IMR-90 (cell line): ENCODE measurements at regions not wholly inside any gene's neighbourhood (a gene's known extent, or its start where the extent isn't known, plus 50 kb on each side); places are given as distances from the start of the nearest gene placed in this dataset.

ENCODE experiments used
- ATAC-seq: fragments of 200-7000 bp; cut with Tn5 transposase; 2 replicates; pipeline ENCODE4 v1.9.1; 2020; ENCODE audit warnings: low read depth, mild to moderate bottlenecking, moderate library complexity
- BruUV-seq: library from RNA; stranded (reverse); fragments of 400-500 nt; replicated peaks from 2 replicates; lab custom pipeline; 2021; lab: Mats Ljungman, UMichigan
- CTCF ChIA-PET: fragments of 300-600 bp; formaldehyde crosslinking; extraction: SDS; loops from one replicate; lab custom pipeline; 2021; ENCODE audit warnings: antibody characterized with exemption; lab: Yijun Ruan, JAX
- POLR2A ChIA-PET: fragments of 300-600 bp; sonication (Branson Sonifier 250); formaldehyde crosslinking; loops from one replicate; lab custom pipeline; 2022; ENCODE audit warnings: antibody characterized with exemption; ENCODE audit not compliant: unreplicated experiment; lab: Charles Lee
- DNase-seq: peaks from one replicate; pipeline ENCODE4 v3.0.0; 2013
- H2AFZ ChIP-seq: replicated peaks from 2 replicates; pipeline ENCODE3; 2013; ENCODE audit warnings: low read length, mild to moderate bottlenecking; ENCODE audit not compliant: poor library complexity
- H2AK5ac ChIP-seq: 2 replicates; pipeline ENCODE4 v1.6.1; 2013; ENCODE audit warnings: low read depth, low read length, inconsistent platforms
- H2AK9ac ChIP-seq: replicated peaks from 2 replicates; pipeline ENCODE3; 2013; ENCODE audit warnings: mild to moderate bottlenecking, low read depth, low read length, moderate library complexity; ENCODE audit not compliant: poor library complexity
- H2BK120ac ChIP-seq: 2 replicates; pipeline ENCODE4 v1.6.1; 2013; ENCODE audit warnings: low read depth, low read length, inconsistent platforms
- H2BK15ac ChIP-seq: 3 replicates; pipeline ENCODE4 v1.6.1; 2013; ENCODE audit warnings: low read depth, low read length, inconsistent platforms
- H2BK20ac ChIP-seq: 2 replicates; pipeline ENCODE4 v1.6.1; 2013; ENCODE audit warnings: low read depth, mild to moderate bottlenecking, inconsistent platforms, low read length, moderate library complexity
- H2BK5ac ChIP-seq: 2 replicates; pipeline ENCODE4 v1.6.1; 2013; ENCODE audit warnings: mild to moderate bottlenecking, low read depth, low read length, inconsistent platforms; ENCODE audit not compliant: poor library complexity, severe bottlenecking
- H3K14ac ChIP-seq: replicated peaks from 2 replicates; pipeline ENCODE4 v1.6.1; 2013; ENCODE audit warnings: low read depth, low read length, inconsistent platforms
- H3K18ac ChIP-seq: 2 replicates; pipeline ENCODE4 v1.6.1; 2013; ENCODE audit warnings: low read depth, low read length, control low read depth
- H3K23ac ChIP-seq: 2 replicates; pipeline ENCODE4 v1.6.1; 2013; ENCODE audit warnings: low read depth, low read length, inconsistent platforms
- H3K27ac ChIP-seq: 2 replicates; pipeline ENCODE4 v1.5.1; 2013; ENCODE audit warnings: mild to moderate bottlenecking, control low read depth, low read length; ENCODE audit not compliant: insufficient read depth
- H3K27me3 ChIP-seq: 2 replicates; pipeline ENCODE4 v1.6.1; 2013; ENCODE audit warnings: low read length; ENCODE audit not compliant: control insufficient read depth, insufficient read depth
- H3K36me3 ChIP-seq: 2 replicates; pipeline ENCODE4 v1.6.1; 2013; ENCODE audit warnings: low read length, mixed read lengths; ENCODE audit not compliant: control insufficient read depth, insufficient read depth
- H3K4ac ChIP-seq: 2 replicates; pipeline ENCODE4 v1.6.1; 2013; ENCODE audit warnings: low read depth, low read length, inconsistent platforms
- H3K4me1 ChIP-seq: 2 replicates; pipeline ENCODE4 v1.6.1; 2013; ENCODE audit warnings: low read length, mixed read lengths; ENCODE audit not compliant: control insufficient read depth, insufficient read depth
- H3K4me2 ChIP-seq: 2 replicates; pipeline ENCODE4 v1.6.1; 2013; ENCODE audit warnings: low read depth, mild to moderate bottlenecking, control low read depth, low read length, moderate library complexity
- H3K4me3 ChIP-seq: 2 replicates; pipeline ENCODE4 v1.5.1; 2013; ENCODE audit warnings: low read depth, mild to moderate bottlenecking, control low read depth, low read length, moderate library complexity; ENCODE audit not compliant: insufficient read depth
- H3K56ac ChIP-seq: 2 replicates; pipeline ENCODE4 v1.6.1; 2013; ENCODE audit warnings: low read length, inconsistent platforms; ENCODE audit not compliant: insufficient read depth; ENCODE audit errors: extremely low read depth
- H3K79me1 ChIP-seq, 2 experiments: 2 replicates each; pipeline ENCODE4 v1.6.1; 2013; ENCODE audit warnings: low read length in 2 of 2, inconsistent platforms in 1 of 2, low read depth in 1 of 2
- H3K9ac ChIP-seq: 2 replicates; pipeline ENCODE4 v1.6.1; 2013; ENCODE audit warnings: low read depth, low read length, control low read depth
- H3K9me1 ChIP-seq: 2 replicates; pipeline ENCODE4 v1.6.1; 2013; ENCODE audit warnings: low read length, inconsistent platforms; ENCODE audit not compliant: insufficient read depth
- H3K9me3 ChIP-seq: 2 replicates; pipeline ENCODE4 v1.6.1; 2013; ENCODE audit warnings: low read length; ENCODE audit not compliant: control insufficient read depth, insufficient read depth
- H4K20me1 ChIP-seq: 2 replicates; pipeline ENCODE4 v1.6.1; 2013; ENCODE audit warnings: low read length, inconsistent platforms; ENCODE audit not compliant: insufficient read depth
- H4K5ac ChIP-seq: 2 replicates; pipeline ENCODE4 v1.6.1; 2013; ENCODE audit warnings: mild to moderate bottlenecking, low read depth, low read length, control low read depth
- H4K8ac ChIP-seq, 2 experiments: 2 replicates each; pipeline ENCODE4 v1.6.1; 2013; ENCODE audit warnings: low read depth in 2 of 2, low read length in 2 of 2, control low read depth in 1 of 2, inconsistent platforms in 1 of 2
- H4K91ac ChIP-seq: 2 replicates; pipeline ENCODE4 v1.6.1; 2013; ENCODE audit warnings: low read depth, low read length, inconsistent platforms; ENCODE audit not compliant: insufficient read depth
- BHLHE40 ChIP-seq: fragments of 150-350 bp; IDR thresholded peaks from 2 replicates; pipeline ENCODE4 v1.6.1; 2016; ENCODE audit warnings: mild to moderate bottlenecking, low read depth, low read length
- FOS ChIP-seq: fragments of 150-350 bp; IDR thresholded peaks from 2 replicates; pipeline ENCODE4 v1.6.1; 2016; ENCODE audit warnings: low read depth, low read length
- MAZ ChIP-seq: IDR thresholded peaks from 2 replicates; pipeline ENCODE4 v1.6.1; 2012; ENCODE audit warnings: low read depth, mild to moderate bottlenecking, low read length, improper control_type of control experiment, moderate library complexity, borderline replicate concordance
- MXI1 ChIP-seq: IDR thresholded peaks from 2 replicates; pipeline ENCODE4 v1.6.1; 2012; ENCODE audit warnings: low read depth, mild to moderate bottlenecking, low read length, moderate library complexity, borderline replicate concordance
- RFX5 ChIP-seq: IDR thresholded peaks from 2 replicates; pipeline ENCODE4 v1.8.0; 2012; ENCODE audit warnings: low read depth, mild to moderate bottlenecking, low read length, moderate library complexity
- SMC3 ChIP-seq: fragments of 150-350 bp; IDR thresholded peaks from 2 replicates; pipeline ENCODE4 v1.6.1; 2016; ENCODE audit warnings: low read depth, mild to moderate bottlenecking, antibody characterized with exemption, low read length, moderate library complexity
- WGBS, 2 experiments: methylation state at CpG; one replicate each; pipeline versions ENCODE4 v1.1.5 to v1.1.7; 2013; ENCODE audit warnings: missing lambda C conversion rate in 2 of 2; ENCODE audit not compliant: insufficient read length in 1 of 2; ENCODE audit errors: extremely low coverage in 2 of 2; 5-methylcytosine and 5-hydroxymethylcytosine counted together
- dilution Hi-C: fragments of 300-500 bp; cut with HindIII; formaldehyde crosslinking; loops from one replicate; pipeline ENCODE4 v1.14.3; 2018; ENCODE audit warnings: low sequenced_read_pairs; ENCODE audit not compliant: unreplicated experiment
- in situ Hi-C: fragments of 300-500 bp; cut with MboI; formaldehyde crosslinking; loops from 3 replicates; pipeline ENCODE4 v1.14.3; 2019; ENCODE audit warnings: low sequenced_read_pairs, inconsistent platforms, mixed read lengths
- intact Hi-C: fragments of 100-400 bp; cut with micrococcal nuclease; formaldehyde crosslinking; loops from 2 replicates; pipeline ENCODE4 v1.10.0; 2022
- TF ChIP-seq, protein P1 (sequence below): fragments of 150-350 bp; IDR thresholded peaks from 2 replicates; pipeline ENCODE4 v1.6.1; 2016; ENCODE audit warnings: low read depth, mild to moderate bottlenecking, low read length, moderate library complexity, borderline replicate concordance

- Histone ChIP-seq H2AFZ (no peak overlapping the region), H3K4me3 (no peak overlapping the region), H4K5ac (no peak overlapping the region), H3K79me1 (no peaks in the 10 kb centered on the region), H2AK5ac (no peak overlapping the region), H2BK5ac (no peak overlapping the region), H2BK20ac (no peak overlapping the region), H2AK9ac (no peak overlapping the region), H3K36me3 (no peaks in the 10 kb centered on the region), H3K4me1 (peaks cover 2% of the 10 kb centered on the region), H3K56ac (no peak overlapping the region), H2BK120ac (no peak overlapping the region), H3K9me3 (no peaks in the 10 kb centered on the region), H3K4me2 (no peak overlapping the region), H2BK15ac (no peak overlapping the region), H3K27ac (no peak overlapping the region), H4K91ac (no peak overlapping the region), H3K9me1 (no peaks in the 10 kb centered on the region), H3K14ac (no peak overlapping the region), H3K9ac (no peak overlapping the region), H3K4ac (no peak overlapping the region), H3K18ac (no peak overlapping the region), H3K23ac (no peak overlapping the region), H4K8ac (no peak overlapping the region), H4K20me1 (no peaks in the 10 kb centered on the region), H3K27me3 (no peaks in the 10 kb centered on the region; the same call in none of the 2 replicates)
- in situ Hi-C loops (no loop called here), intact Hi-C loops (no loop called here), dilution Hi-C loops (no loop called here)
- no peak for DNase-seq
- BruUV-seq, result no TSS peak
- POLR2A ChIA-PET, result no interaction called here
- 82% methylated on average over 2 of the region's 2 CpGs; no CpG with 5 or more reads in 1 of the 2 experiments for whole genome bisulfite sequencing, 2 experiments
- ATAC-seq, result no peak
- TF ChIP-seq BHLHE40 (no peak), RFX5 (no peak), FOS (no peak), SMC3 (no peak), MAZ (no peak), MXI1 (no peak)
- TF ChIP-seq, protein P1, sequence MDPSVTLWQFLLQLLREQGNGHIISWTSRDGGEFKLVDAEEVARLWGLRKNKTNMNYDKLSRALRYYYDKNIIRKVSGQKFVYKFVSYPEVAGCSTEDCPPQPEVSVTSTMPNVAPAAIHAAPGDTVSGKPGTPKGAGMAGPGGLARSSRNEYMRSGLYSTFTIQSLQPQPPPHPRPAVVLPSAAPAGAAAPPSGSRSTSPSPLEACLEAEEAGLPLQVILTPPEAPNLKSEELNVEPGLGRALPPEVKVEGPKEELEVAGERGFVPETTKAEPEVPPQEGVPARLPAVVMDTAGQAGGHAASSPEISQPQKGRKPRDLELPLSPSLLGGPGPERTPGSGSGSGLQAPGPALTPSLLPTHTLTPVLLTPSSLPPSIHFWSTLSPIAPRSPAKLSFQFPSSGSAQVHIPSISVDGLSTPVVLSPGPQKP, result no peak
- CTCF ChIA-PET, result interaction anchor here (1.2 kb wide), 1 partner anchor 103 kb away, joined by 3 read pairs; no protein-coding TSS in a partner anchor
These were observed 69.5 kb upstream of the HSPB3 start for GRCh38 chr5:54385994-54386393.
